A673 (cell line): ENCODE measurements at regions not wholly inside any gene's neighbourhood (a gene's known extent, or its start where the extent isn't known, plus 50 kb on each side); places are given as distances from the start of the nearest gene placed in this dataset.

Experiments
- EZH2 ChIP-seq: fragments of 200-600 bp; sonication (generic); IDR thresholded peaks from 2 replicates; pipeline ENCODE4 v1.6.1; 2017; ENCODE audit warnings: borderline replicate concordance, low read depth, mild to moderate bottlenecking, mixed read lengths, antibody characterized with exemption, low read length; ENCODE audit not compliant: poor library complexity, severe bottlenecking
- TF ChIP-seq, protein P1 (sequence below): fragments of 300-800, 200-600 bp; sonication (generic); conservative IDR thresholded peaks from 2 replicates; pipeline ENCODE4 v1.5.1; 2017; ENCODE audit warnings: low read depth, mild to moderate bottlenecking, antibody characterized with exemption, low read length, moderate library complexity, mixed read lengths

DNA sequence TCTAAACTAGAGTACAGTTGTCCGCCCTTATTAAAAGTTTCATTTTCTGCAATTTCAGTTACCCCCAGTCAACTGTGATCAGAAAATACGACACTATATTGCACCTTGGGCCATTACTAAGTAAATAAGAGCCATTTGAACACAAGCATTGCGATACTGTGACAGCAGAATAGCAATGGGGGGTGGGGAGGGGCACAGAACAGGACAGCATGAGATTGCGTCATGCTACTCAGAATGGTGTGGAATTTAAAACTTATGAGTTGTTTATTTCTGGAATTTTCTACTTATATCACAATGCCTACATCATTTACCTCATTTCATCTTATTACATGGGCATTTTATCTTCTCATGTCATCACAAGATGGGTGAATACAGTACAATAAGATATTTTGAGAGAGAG, 166.3 kb downstream of the MANEA start:
- TF ChIP-seq, protein P1, sequence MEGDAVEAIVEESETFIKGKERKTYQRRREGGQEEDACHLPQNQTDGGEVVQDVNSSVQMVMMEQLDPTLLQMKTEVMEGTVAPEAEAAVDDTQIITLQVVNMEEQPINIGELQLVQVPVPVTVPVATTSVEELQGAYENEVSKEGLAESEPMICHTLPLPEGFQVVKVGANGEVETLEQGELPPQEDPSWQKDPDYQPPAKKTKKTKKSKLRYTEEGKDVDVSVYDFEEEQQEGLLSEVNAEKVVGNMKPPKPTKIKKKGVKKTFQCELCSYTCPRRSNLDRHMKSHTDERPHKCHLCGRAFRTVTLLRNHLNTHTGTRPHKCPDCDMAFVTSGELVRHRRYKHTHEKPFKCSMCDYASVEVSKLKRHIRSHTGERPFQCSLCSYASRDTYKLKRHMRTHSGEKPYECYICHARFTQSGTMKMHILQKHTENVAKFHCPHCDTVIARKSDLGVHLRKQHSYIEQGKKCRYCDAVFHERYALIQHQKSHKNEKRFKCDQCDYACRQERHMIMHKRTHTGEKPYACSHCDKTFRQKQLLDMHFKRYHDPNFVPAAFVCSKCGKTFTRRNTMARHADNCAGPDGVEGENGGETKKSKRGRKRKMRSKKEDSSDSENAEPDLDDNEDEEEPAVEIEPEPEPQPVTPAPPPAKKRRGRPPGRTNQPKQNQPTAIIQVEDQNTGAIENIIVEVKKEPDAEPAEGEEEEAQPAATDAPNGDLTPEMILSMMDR, result no peak
- TF ChIP-seq EZH2, result no peak
